Fibroblast of skin of abdomen (primary cell): ENCODE measurements at regions not wholly inside any gene's neighbourhood (a gene's known extent, or its start where the extent isn't known, plus 50 kb on each side); places are given as distances from the start of the nearest gene placed in this dataset.
A peak's percentile ranks its signal among the peaks of the same experiment; 100 is the strongest.

ENCODE experiments used
- DNase-seq: peaks from one replicate; pipeline ENCODE4 v3.0.0-alpha.2; 2013

- DNase-seq: peak; percentile 46
Observed at GRCh38 chr7:80403686-80404241, 108.1 kb downstream of the GNAT3 start.

- no peak for DNase-seq
Observed at GRCh38 chr7:80401708-80402107, 110.2 kb downstream of the GNAT3 start.

DNA sequence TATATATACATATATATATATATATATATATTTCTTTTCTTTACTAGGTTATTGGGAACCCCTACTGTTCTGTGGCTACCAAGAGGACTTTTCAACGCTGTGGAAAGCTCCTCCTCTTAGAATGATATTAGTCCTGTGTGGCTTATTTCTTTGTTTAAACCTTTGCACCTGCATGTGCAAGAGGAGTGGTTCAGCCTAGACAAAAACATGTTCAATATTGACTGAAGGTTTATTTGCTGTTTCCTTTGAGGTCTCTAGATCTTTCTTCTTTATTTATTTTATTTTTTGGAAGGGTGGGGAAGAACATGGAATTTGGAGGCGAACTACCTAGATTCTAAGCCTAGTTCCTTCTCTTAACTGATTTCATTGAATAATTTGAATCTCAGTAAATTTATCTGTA, 118.1 kb downstream of the GNAT3 start:
- no peak for DNase-seq

- DNase-seq: peak; percentile 37
Observed at GRCh38 chr7:80392229-80393169, 119.4 kb downstream of the GNAT3 start.

- DNase-seq: no peak
Observed at GRCh38 chr7:80387634-80388193, 124.2 kb downstream of the GNAT3 start.

DNA sequence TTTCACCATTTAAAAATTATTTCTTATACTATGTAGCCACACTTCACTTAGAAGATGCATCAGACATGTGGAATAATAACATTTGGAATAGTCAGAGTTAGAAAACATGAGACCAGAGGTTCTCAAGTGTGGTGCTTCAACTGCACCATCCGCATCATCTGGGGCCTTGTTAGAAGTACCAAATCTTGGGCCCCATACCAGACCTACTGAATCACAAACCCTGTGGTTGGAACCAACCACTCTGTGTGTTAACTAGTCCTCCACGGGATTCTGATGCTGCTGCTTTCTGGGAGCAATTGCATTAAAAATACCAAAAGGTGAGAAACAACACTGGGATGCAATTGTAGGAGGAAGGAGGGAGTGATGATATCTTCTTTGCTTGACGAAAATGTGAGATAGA, 125.2 kb downstream of the GNAT3 start:
- DNase-seq: peak; percentile 56

- no peak for DNase-seq
Observed at GRCh38 chr7:80385508-80385907, 126.4 kb downstream of the GNAT3 start.

DNA sequence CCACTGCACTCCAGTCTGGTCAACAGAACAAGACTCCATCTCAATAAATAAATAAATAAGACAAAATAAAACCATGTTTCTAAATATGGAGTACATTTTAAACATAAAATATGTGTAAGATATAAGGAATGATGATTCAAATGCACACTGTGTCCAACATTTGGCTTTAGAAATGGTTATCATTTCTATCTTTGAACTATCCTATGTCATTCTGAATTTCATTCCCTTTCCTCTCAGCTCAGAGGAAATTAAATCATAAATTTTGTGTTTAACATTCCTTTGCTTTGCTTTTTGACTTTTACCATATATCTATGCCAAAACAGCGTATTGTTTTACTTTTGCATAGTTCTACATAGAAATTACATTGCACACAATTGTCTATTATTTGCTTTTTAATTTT, 130.9 kb downstream of the GNAT3 start:
- DNase-seq: peak; percentile 33

GRCh38 chr7:80379034-80379982, 132.6 kb downstream of the GNAT3 start:
- DNase-seq: peak; percentile 80

DNA sequence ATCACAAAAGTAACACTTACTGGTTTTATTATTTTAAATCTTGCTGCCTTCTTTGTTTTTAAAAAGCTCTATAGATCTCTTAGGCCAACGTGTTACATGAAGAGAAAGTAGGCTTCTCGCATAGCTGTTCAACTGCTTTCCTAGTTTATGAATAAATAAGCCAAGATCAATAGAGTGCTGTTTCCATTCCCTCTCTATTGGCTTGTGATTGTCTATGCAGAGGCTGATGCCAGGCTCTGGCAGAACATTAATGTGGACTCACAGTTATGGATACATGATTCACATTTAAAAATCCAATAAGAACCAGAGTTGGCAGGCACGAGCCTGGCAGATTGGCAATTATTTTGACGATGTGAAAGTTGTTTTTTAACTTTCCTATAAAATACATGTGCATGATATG, 137.5 kb downstream of the GNAT3 start:
- DNase-seq: no peak

- DNase-seq: no peak
Observed at GRCh38 chr7:80373429-80374032, 138.3 kb downstream of the GNAT3 start.

- DNase-seq: peak; percentile 76
Observed at GRCh38 chr7:80372415-80372814, 139.4 kb downstream of the GNAT3 start.

DNA sequence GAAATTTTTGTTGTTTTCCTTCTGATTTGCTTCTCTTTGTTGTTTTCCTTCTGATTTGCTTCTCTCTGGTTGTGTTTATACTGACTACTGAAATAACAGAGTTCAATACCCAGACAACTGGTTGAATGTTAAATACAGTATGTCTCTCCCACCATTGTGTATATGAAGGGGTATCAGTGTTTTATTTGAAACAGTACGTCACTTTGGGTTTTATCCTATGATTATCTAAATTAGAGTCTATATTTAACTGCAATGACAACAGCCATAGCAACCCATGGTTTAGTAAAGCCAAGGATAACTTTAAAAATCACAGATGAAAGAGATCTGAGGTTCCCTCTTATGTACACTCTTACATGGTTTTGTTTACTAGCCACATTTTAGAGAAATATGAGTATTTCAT, 141.3 kb downstream of the GNAT3 start:
- DNase-seq: no peak

DNA sequence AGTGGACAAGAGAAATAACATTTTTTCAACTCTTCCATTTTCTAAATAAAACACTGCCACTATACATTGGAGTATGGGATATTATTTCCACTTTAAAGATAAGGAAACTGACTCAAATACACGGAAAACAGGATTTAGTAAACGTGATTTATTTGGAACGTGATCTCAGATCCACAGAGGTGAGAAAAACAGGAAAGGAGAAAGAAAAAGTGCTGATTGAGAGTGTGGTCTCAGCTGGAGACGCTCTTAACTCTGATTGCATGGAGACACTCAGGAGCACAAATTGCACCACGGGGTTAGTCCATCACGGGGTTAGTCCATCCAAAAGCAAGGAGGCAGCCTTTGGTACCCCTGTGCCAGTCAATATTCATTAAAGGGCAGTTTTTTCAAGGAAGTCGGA, 142.5 kb downstream of the GNAT3 start:
- no peak for DNase-seq

GRCh38 chr7:80362677-80363076, 149.2 kb downstream of the GNAT3 start:
- no peak for DNase-seq

DNA sequence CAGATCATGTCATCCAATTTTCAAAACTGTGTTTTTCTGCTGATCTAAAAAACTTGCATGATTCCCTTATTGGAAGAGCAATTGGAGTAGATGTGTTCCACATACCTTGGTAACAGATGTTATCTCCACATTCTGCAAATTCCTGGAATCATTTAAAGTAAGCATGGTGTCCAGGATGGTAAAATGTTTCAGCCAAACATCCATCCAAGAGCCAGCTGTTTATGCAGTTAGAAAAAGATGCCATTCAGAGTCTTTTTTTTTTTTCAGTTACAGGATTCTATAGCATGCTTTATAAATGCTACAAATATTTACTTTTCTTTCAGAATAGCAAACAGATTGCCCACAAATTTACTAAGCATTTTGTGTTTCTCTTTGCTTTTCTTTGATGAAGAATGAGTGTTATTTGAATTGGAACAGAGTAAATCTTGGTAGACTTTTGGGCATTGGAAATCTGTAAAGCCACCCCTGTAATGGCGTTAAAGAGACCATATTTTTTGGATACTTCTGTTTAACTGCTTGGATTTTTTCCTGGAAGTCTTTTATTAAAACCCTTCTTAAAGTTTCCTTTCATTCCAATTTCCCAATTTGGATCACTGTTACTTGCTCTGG, 149.8 kb downstream of the GNAT3 start:
- DNase-seq: peak; percentile 34

DNA sequence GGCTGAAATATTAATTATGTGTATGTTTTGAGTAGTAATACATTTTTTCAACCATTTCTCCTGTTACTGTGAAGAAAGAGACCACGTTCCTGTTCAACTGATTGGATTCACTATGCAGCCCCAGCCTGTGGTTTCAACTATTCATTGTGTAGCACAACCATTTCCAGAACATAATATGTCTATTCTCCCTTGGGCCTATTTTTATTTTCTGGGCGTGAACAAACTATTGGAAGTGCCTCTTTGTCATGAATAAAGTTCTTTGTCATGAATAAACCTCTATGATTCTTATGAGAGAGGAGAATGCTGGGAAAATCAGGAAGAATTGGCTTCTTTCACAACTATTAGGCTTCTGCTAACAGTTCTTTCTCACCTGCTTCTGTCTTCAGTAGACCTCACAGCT, 152.4 kb downstream of the GNAT3 start:
- DNase-seq: no peak

DNA sequence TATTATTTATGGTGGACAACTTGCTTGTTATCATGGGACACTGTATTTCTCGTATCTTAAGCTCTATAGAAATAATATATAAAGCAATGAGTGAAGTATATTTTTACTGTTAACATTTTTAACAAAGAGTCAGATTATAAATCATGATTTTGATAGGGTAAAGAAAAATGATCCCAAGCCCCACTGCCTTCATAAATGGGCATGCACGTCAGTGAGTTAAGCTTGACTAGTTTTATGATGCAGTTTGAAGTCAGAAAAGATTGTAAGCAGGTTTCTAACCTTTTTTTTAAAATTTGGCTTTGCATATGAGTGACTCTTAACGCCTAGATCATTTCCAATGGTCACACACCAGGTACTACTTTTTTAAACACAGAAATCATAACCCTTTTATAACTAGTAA, 152.8 kb downstream of the GNAT3 start:
- DNase-seq: no peak

DNA sequence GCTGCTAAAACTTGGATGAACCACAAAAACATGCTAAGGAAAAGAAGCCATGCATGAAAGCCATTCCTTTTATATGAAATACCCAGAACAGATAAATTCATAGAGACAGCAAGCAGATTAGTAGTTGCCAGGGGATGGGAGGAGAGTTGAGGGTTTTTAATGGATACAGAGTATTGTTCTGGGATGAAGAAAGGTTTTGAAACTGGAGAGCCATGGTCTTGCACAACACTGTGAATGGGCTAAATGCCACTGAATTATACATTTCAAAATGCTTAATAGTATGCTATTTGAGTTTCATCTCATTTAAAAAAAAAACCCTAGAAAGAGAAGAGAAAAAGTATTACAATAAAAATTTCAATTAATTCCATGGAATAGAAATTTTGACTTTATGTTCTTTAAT, 154.3 kb downstream of the GNAT3 start:
- peak; percentile 43 for DNase-seq

DNA sequence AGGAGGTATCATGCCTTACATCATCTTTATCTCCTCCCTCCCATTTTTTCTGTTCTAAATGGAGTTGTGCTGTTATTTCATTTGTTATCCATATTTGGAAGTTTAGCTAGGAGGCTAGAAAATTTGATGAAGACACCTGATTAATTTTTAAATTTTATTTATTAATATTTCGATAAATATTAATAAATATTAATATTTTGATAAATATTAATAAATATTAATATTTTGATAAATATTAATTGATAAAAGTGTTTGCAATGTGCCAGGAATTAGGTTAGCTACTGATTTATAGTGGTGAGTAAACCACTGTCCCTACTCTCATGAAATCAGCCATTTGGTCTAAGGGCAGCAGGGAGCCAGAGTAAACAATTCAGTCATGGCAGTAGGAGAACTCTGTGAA, 161.4 kb downstream of the GNAT3 start:
- no peak for DNase-seq

- DNase-seq: no peak
Observed at GRCh38 chr7:80348223-80348622, 163.6 kb downstream of the GNAT3 start.

GRCh38 chr7:80347173-80347572, 164.7 kb downstream of the GNAT3 start:
- no peak for DNase-seq
